Ovary (tissue), 3 donors: ENCODE measurements at regions not wholly inside any gene's neighbourhood (a gene's known extent, or its start where the extent isn't known, plus 50 kb on each side); places are given as distances from the start of the nearest gene placed in this dataset.

ENCODE experiments used
- CTCF ChIP-seq, 3 donors: fragments of 450-650 bp in 2 of 3; fragments of 200-600 bp in 1 of 3; IDR thresholded peaks; one replicate each; pipeline versions ENCODE4 v1.5.1 to v1.8.0; 2016 to 2022; ENCODE audit warnings: antibody characterized with exemption in 3 of 3, mild to moderate bottlenecking in 1 of 3
- EP300 ChIP-seq: sonication (generic); formaldehyde crosslinking; IDR thresholded peaks from one replicate; pipeline ENCODE4 v1.6.1; 2017; ENCODE audit warnings: antibody characterized with exemption
- POLR2A ChIP-seq: fragments of 450-650 bp; IDR thresholded peaks from one replicate; pipeline ENCODE4 v1.6.1; 2017; ENCODE audit warnings: antibody characterized with exemption, mild to moderate bottlenecking, moderate library complexity
- donor health status: DM: no; HTN: no; CAD: no.

- TF ChIP-seq POLR2A (no peak), CTCF (IDR thresholded peaks at IDR 0.05) (no peak), EP300 (no peak)
Observed at GRCh38 chr10:57624856-57625592, 642.7 kb downstream of the IPMK start.
